A549 (cell line): ENCODE measurements at regions not wholly inside any gene's neighbourhood (a gene's known extent, or its start where the extent isn't known, plus 50 kb on each side); places are given as distances from the start of the nearest gene placed in this dataset.

Experiments
- ATAC-seq, 2 experiments: fragments of 200-7000 bp in 1 of 2; fragments of >200 bp in 1 of 2; cut with Nextera tagmentation in 1 of 2; cut with Tn5 transposase in 1 of 2; 3 replicates each; pipeline versions ENCODE4 v1.8.0 to v1.9.1; 2018 to 2020; ENCODE audit warnings: mild to moderate bottlenecking in 1 of 2, moderate library complexity in 1 of 2
- CTCF ChIA-PET: fragments of 300-600 bp; sonication (Branson Sonifier 250); formaldehyde crosslinking; extraction: SDS; loops from one replicate; lab custom pipeline; 2021; ENCODE audit warnings: antibody characterized with exemption, inconsistent platforms; lab: Yijun Ruan, JAX
- POLR2A ChIA-PET: fragments of 350-600 bp; formaldehyde crosslinking; extraction: SDS; loops from one replicate; lab custom pipeline; 2021; ENCODE audit warnings: antibody characterized with exemption, inconsistent platforms; lab: Yijun Ruan, JAX
- DNase-seq, 2 experiments: peaks; one replicate each; pipeline versions ENCODE4 v3.0.0 to v3.0.0-alpha.2; 2011 to 2016; ENCODE audit warnings: low read depth in 1 of 2, low spot score in 1 of 2
- FAIRE-seq: peaks from 2 replicates; lab custom pipeline; 2011; peaks lifted over from hg19 to GRCh38; lab: Jason Lieb, UNC
- H3K27ac ChIP-seq, 2 experiments: fragments of >200 bp; sonication (Bioruptor Twin); formaldehyde crosslinking; 3 replicates each; pipeline ENCODE4 v1.5.1; 2016 to 2017
- H3K4me1 ChIP-seq: fragments of >200 bp; sonication (Bioruptor Twin); formaldehyde crosslinking; 3 replicates; pipeline ENCODE4 v1.6.1; 2016
- H3K4me2 ChIP-seq: fragments of >200 bp; sonication (Bioruptor Twin); formaldehyde crosslinking; 3 replicates; pipeline ENCODE4 v1.6.1; 2016
- H3K4me3 ChIP-seq: fragments of >200 bp; sonication (Bioruptor Twin); formaldehyde crosslinking; 3 replicates; pipeline ENCODE4 v1.5.1; 2016
- H3K9me3 ChIP-seq: fragments of >200 bp; sonication (Bioruptor Twin); formaldehyde crosslinking; 3 replicates; pipeline ENCODE4 v1.6.1; 2016
- BHLHE40 ChIP-seq: IDR thresholded peaks from 2 replicates; pipeline ENCODE4 v1.6.1; 2012; ENCODE audit warnings: low read depth, low read length, inconsistent platforms
- CHD2 ChIP-seq: fragments of 150-350 bp; IDR thresholded peaks from 2 replicates; pipeline ENCODE4 v1.6.1; 2014; ENCODE audit warnings: low read length; ENCODE audit not compliant: partially characterized antibody
- EHF ChIP-seq: fragments of 250-450 bp; sonication (Bioruptor Pico); IDR thresholded peaks from 2 replicates; pipeline ENCODE4 v1.5.0; 2020; ENCODE audit warnings: mild to moderate bottlenecking
- EP300 ChIP-seq, 2 experiments: fragments of >200 bp; sonication (Bioruptor Twin); formaldehyde crosslinking; IDR thresholded peaks; 2 replicates in 1 of 2; 3 replicates in 1 of 2; pipeline ENCODE4 v1.6.1; 2016 to 2017
- FOSL2 ChIP-seq, 2 experiments: fragments of 450-650 bp in 1 of 2; fragments of >200 bp in 1 of 2; sonication (Bioruptor Twin) in 1 of 2; formaldehyde crosslinking; IDR thresholded peaks; 2 replicates each; pipeline versions ENCODE4 v1.5.0 to v1.6.1; 2016 to 2020; ENCODE audit warnings: mild to moderate bottlenecking in 1 of 2, moderate library complexity in 1 of 2
- FOXS1 ChIP-seq: fragments of 250-450 bp; sonication (Bioruptor Pico); IDR thresholded peaks from 2 replicates; pipeline ENCODE4 v1.5.0; 2020; ENCODE audit warnings: mild to moderate bottlenecking, moderate library complexity
- HEYL ChIP-seq: fragments of 250-450 bp; sonication (Bioruptor Pico); IDR thresholded peaks from 2 replicates; pipeline ENCODE4 v1.8.0; 2021; ENCODE audit warnings: mild to moderate bottlenecking, moderate library complexity
- HOXB5 ChIP-seq: fragments of 250-450 bp; sonication (Bioruptor Pico); IDR thresholded peaks from 2 replicates; pipeline ENCODE4 v1.5.0; 2020; ENCODE audit warnings: mild to moderate bottlenecking, moderate library complexity
- JUN ChIP-seq, 2 experiments: fragments of >200 bp; sonication (Bioruptor Twin); formaldehyde crosslinking; IDR thresholded peaks; 2 replicates in 1 of 2; 3 replicates in 1 of 2; pipeline ENCODE4 v1.6.1; 2016 to 2017
- JUNB ChIP-seq: fragments of >200 bp; sonication (Bioruptor Twin); formaldehyde crosslinking; IDR thresholded peaks from 2 replicates; pipeline ENCODE4 v1.6.1; 2016
- KDM1A ChIP-seq: fragments of 200-600 bp; sonication (generic); IDR thresholded peaks from 2 replicates; pipeline ENCODE4 v1.6.1; 2016; ENCODE audit warnings: low read depth, mild to moderate bottlenecking
- KDM5A ChIP-seq: fragments of 200-600 bp; sonication (generic); IDR thresholded peaks from 2 replicates; pipeline ENCODE4 v1.6.1; 2016; ENCODE audit warnings: antibody characterized with exemption, mild to moderate bottlenecking
- NFE2L2 ChIP-seq: fragments of 150-350 bp; conservative IDR thresholded peaks from 2 replicates; pipeline ENCODE4 v1.6.1; 2014; ENCODE audit warnings: low read length
- POLR2A ChIP-seq: IDR thresholded peaks from 2 replicates; pipeline ENCODE4 v1.6.1; 2012; ENCODE audit warnings: mild to moderate bottlenecking, low read length
- POLR2AphosphoS2 ChIP-seq: conservative IDR thresholded peaks from 2 replicates; pipeline ENCODE4 v1.6.1; 2012; ENCODE audit warnings: low read length, improper control_type of control experiment, inconsistent platforms
- RAD21 ChIP-seq, 2 experiments: fragments of >200 bp in 1 of 2; sonication (Bioruptor Twin) in 1 of 2; formaldehyde crosslinking in 1 of 2; IDR thresholded peaks in 1 of 2; conservative IDR thresholded peaks in 1 of 2; 2 replicates in 1 of 2; 3 replicates in 1 of 2; pipeline ENCODE4 v1.6.1; 2012 to 2018; ENCODE audit warnings: inconsistent platforms in 1 of 2
- RARB ChIP-seq: fragments of 250-450 bp; sonication (Bioruptor Pico); IDR thresholded peaks from 2 replicates; pipeline ENCODE4 v1.8.0; 2021; ENCODE audit warnings: mild to moderate bottlenecking, moderate library complexity
- RFX5 ChIP-seq: fragments of 450-650 bp; IDR thresholded peaks from 2 replicates; pipeline ENCODE4 v1.7.1; 2014; ENCODE audit warnings: antibody characterized with exemption, mild to moderate bottlenecking, moderate library complexity
- SMC3 ChIP-seq: fragments of >200 bp; sonication (Bioruptor Twin); formaldehyde crosslinking; IDR thresholded peaks from 3 replicates; pipeline ENCODE4 v1.6.1; 2018; ENCODE audit warnings: inconsistent platforms
- TP53 ChIP-seq: fragments of 250-450 bp; sonication (Bioruptor Pico); IDR thresholded peaks from 2 replicates; pipeline ENCODE4 v1.5.0; 2021; ENCODE audit warnings: mild to moderate bottlenecking, moderate library complexity
- WGBS: methylation state at CpG from one replicate; pipeline ENCODE4 v1.1.6; 2017; ENCODE audit errors: missing lambda C conversion rate; 5-methylcytosine and 5-hydroxymethylcytosine counted together
- TF ChIP-seq, protein P1 (sequence below): fragments of 150-350 bp; IDR thresholded peaks from 2 replicates; pipeline ENCODE4 v1.6.1; 2014; ENCODE audit warnings: low read depth, mild to moderate bottlenecking, low read length
- TF ChIP-seq, protein P2 (sequence below): IDR thresholded peaks from 2 replicates; pipeline ENCODE4 v1.6.1; 2012
- TF ChIP-seq, protein P3 (sequence below): IDR thresholded peaks from 2 replicates; pipeline ENCODE4 v1.6.1; 2012
- TF ChIP-seq, protein P4 (sequence below): IDR thresholded peaks from 2 replicates; pipeline ENCODE4 v1.6.1; 2012; ENCODE audit warnings: low read depth, borderline replicate concordance
- TF ChIP-seq, protein P5 (sequence below): fragments of >200 bp; sonication (Bioruptor Twin); formaldehyde crosslinking; IDR thresholded peaks from 3 replicates; pipeline ENCODE4 v1.5.1; 2016

DNA sequence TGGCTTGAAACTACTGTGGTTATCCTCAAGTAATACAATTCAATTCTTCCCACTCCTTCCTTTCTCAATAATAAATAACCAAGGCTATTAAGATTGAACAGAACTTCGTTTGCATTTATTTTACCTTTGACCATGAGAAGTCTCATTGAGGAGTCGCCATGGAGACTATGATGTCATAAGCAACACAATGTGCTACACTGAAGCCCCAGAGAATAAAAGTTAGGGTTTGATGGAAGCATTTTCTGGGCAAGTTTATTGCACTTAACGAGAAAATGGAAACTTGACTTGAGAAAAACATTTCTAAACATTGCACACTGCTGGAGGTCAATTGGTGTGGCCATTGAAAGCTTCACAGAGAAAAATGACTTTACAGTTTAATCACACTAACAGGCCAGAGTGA, 121.5 kb downstream of the FAM76B start:
- FAIRE-seq (no peak), ATAC-seq (no peak), DNase-seq (no peak)
- CTCF ChIA-PET = no interaction called here
- H3K4me1 ChIP-seq = no peaks in the 10 kb centered on the region
- 16% methylated on average over 3 of the region's 3 CpGs for WGBS
- TF ChIP-seq JUN (IDR thresholded peaks at IDR 0.05) = no peak
- no peak for TF ChIP-seq BHLHE40
- TF ChIP-seq FOXS1 (CRISPR knock-in tag) = no peak
- TF ChIP-seq CHD2 = no peak
- TF ChIP-seq HEYL (CRISPR knock-in tag) = no peak
- TF ChIP-seq, protein P1, sequence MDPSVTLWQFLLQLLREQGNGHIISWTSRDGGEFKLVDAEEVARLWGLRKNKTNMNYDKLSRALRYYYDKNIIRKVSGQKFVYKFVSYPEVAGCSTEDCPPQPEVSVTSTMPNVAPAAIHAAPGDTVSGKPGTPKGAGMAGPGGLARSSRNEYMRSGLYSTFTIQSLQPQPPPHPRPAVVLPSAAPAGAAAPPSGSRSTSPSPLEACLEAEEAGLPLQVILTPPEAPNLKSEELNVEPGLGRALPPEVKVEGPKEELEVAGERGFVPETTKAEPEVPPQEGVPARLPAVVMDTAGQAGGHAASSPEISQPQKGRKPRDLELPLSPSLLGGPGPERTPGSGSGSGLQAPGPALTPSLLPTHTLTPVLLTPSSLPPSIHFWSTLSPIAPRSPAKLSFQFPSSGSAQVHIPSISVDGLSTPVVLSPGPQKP = no peak
- no peak for TF ChIP-seq RARB
- no peak for TF ChIP-seq SMC3
- TF ChIP-seq, protein P2, sequence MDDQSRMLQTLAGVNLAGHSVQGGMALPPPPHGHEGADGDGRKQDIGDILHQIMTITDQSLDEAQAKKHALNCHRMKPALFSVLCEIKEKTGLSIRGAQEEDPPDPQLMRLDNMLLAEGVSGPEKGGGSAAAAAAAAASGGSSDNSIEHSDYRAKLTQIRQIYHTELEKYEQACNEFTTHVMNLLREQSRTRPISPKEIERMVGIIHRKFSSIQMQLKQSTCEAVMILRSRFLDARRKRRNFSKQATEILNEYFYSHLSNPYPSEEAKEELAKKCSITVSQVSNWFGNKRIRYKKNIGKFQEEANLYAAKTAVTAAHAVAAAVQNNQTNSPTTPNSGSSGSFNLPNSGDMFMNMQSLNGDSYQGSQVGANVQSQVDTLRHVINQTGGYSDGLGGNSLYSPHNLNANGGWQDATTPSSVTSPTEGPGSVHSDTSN = no peak
- no peak for TF ChIP-seq EHF (CRISPR knock-in tag)
- TF ChIP-seq EP300 (IDR thresholded peaks at IDR 0.05) = no peak
- no peak for TF ChIP-seq TP53 (CRISPR knock-in tag)
- TF ChIP-seq KDM5A = no peak
- no peak for TF ChIP-seq KDM1A
- TF ChIP-seq HOXB5 (CRISPR knock-in tag) = no peak
- TF ChIP-seq RFX5 = no peak
- no peak for TF ChIP-seq FOSL2 (IDR thresholded peaks at IDR 0.05)
- no peak for TF ChIP-seq FOSL2 (CRISPR knock-in tag; IDR thresholded peaks at IDR 0.05)
- no peaks in the 10 kb centered on the region for H3K9me3 ChIP-seq
- H3K4me2 ChIP-seq = no peak overlapping the region
- no peak overlapping the region for H3K4me3 ChIP-seq
- no peak overlapping the region for H3K27ac ChIP-seq
- POLR2A ChIA-PET = no interaction called here

DNA sequence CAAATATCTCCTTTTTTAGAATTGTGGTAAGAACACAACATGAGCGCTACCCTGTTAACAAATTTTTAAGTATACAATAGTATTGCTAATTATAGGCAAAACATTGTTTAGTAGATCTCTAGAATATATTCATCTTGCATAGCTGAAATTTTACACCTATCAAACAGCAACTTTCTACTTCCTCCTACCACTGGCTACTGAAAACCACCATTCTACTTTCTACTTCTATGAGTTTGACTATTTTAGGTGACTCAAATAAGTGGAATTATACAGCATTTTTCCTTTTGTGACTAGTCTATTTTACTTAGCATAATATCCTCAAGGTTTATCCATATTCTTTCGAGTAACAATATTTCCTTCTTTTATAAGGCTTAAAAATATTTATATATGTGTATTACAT, 128.4 kb downstream of the FAM76B start:
- TF ChIP-seq JUNB (no peak), KDM5A (no peak), POLR2A (no peak)
- TF ChIP-seq, protein P3, sequence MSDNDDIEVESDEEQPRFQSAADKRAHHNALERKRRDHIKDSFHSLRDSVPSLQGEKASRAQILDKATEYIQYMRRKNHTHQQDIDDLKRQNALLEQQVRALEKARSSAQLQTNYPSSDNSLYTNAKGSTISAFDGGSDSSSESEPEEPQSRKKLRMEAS = no peak
- TF ChIP-seq, protein P4, sequence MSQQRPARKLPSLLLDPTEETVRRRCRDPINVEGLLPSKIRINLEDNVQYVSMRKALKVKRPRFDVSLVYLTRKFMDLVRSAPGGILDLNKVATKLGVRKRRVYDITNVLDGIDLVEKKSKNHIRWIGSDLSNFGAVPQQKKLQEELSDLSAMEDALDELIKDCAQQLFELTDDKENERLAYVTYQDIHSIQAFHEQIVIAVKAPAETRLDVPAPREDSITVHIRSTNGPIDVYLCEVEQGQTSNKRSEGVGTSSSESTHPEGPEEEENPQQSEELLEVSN = no peak
- Histone ChIP-seq H3K4me2 (no peak overlapping the region), H3K9me3 (no peaks in the 10 kb centered on the region), H3K27ac (no peak overlapping the region), H3K4me3 (no peak overlapping the region), H3K4me1 (no peaks in the 10 kb centered on the region)
- ATAC-seq (no peak), FAIRE-seq (no peak), DNase-seq (no peak)
- CTCF ChIA-PET = no interaction called here
- POLR2A ChIA-PET = no interaction called here
- WGBS = 53% methylated on average over 2 of the region's 2 CpGs

DNA sequence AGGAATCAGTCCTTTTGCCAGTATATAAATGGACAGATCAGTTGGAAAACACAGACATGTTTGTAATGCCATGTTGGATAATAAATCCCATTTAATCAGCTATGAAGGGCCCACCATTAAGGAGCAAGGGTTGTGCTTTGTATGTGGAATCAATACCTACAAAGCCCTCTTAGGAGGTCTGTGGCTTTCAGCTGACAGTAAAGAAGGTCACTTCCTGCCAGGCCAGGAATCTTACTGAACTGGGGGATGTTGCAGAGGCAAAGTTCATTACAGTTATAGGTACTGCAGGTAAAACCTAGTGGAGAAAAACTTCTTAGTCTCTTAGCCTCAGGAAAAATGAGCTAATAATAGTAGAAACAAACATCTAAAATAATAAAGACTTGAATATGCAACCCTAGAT, 129.5 kb downstream of the FAM76B start:
- CTCF ChIA-PET = no interaction called here
- no peak overlapping the region for H3K4me3 ChIP-seq

More for the DNA sequence above, 129.5 kb downstream of the FAM76B start:
- Histone ChIP-seq H3K9me3 (no peaks in the 10 kb centered on the region), H3K4me2 (no peak overlapping the region), H3K4me1 (no peaks in the 10 kb centered on the region), H3K27ac (no peak overlapping the region)
- ATAC-seq (no peak), DNase-seq (no peak), FAIRE-seq (no peak)
- TF ChIP-seq BHLHE40 (no peak), HOXB5 (CRISPR knock-in tag) (no peak), RAD21 (conservative IDR thresholded peaks at IDR 0.05 in 1 of 2, IDR thresholded peaks at IDR 0.05 in 1 of 2) (no peak), NFE2L2 (no peak), TP53 (CRISPR knock-in tag) (no peak), POLR2AphosphoS2 (no peak)
- TF ChIP-seq, protein P5, sequence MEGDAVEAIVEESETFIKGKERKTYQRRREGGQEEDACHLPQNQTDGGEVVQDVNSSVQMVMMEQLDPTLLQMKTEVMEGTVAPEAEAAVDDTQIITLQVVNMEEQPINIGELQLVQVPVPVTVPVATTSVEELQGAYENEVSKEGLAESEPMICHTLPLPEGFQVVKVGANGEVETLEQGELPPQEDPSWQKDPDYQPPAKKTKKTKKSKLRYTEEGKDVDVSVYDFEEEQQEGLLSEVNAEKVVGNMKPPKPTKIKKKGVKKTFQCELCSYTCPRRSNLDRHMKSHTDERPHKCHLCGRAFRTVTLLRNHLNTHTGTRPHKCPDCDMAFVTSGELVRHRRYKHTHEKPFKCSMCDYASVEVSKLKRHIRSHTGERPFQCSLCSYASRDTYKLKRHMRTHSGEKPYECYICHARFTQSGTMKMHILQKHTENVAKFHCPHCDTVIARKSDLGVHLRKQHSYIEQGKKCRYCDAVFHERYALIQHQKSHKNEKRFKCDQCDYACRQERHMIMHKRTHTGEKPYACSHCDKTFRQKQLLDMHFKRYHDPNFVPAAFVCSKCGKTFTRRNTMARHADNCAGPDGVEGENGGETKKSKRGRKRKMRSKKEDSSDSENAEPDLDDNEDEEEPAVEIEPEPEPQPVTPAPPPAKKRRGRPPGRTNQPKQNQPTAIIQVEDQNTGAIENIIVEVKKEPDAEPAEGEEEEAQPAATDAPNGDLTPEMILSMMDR = no peak
- POLR2A ChIA-PET = no interaction called here
